GM23338 (cell line): ENCODE measurements at regions not wholly inside any gene's neighbourhood (a gene's known extent, or its start where the extent isn't known, plus 50 kb on each side); places are given as distances from the start of the nearest gene placed in this dataset.

Experiments
- ATAC-seq: fragments of 200-7000 bp; cut with Tn5 transposase; 3 replicates; pipeline ENCODE4 v1.9.1; 2020
- DNase-seq: peaks from one replicate; pipeline ENCODE4 v3.0.0-alpha.2; 2015; ENCODE audit warnings: low spot score
- H2AFZ ChIP-seq: fragments of 200-600 bp; sonication (generic); 2 replicates; pipeline ENCODE4 v1.8.0; 2016; ENCODE audit warnings: antibody characterized with exemption, mild to moderate bottlenecking, moderate library complexity
- H3F3A ChIP-seq: fragments of 200-600 bp; sonication (generic); replicated peaks from 2 replicates; pipeline ENCODE4 v1.8.0; 2017; ENCODE audit warnings: antibody characterized with exemption, mixed run types, low read depth
- H3K27ac ChIP-seq: fragments of 200-600 bp; sonication (generic); 2 replicates; pipeline ENCODE4 v1.6.1; 2016; ENCODE audit warnings: low read depth
- H3K27me3 ChIP-seq: fragments of 200-600 bp; sonication (generic); 2 replicates; pipeline ENCODE4 v1.8.0; 2016; ENCODE audit warnings: mild to moderate bottlenecking, mixed run types, moderate library complexity; ENCODE audit not compliant: insufficient read depth
- H3K36me3 ChIP-seq: fragments of 200-600 bp; sonication (generic); 2 replicates; pipeline ENCODE4 v1.8.0; 2016; ENCODE audit warnings: mild to moderate bottlenecking; ENCODE audit not compliant: insufficient read depth
- H3K4me1 ChIP-seq: fragments of 200-600 bp; sonication (generic); 2 replicates; pipeline ENCODE4 v1.8.0; 2016; ENCODE audit warnings: mild to moderate bottlenecking, moderate library complexity; ENCODE audit not compliant: insufficient read depth
- H3K4me2 ChIP-seq: fragments of 200-600 bp; sonication (generic); 2 replicates; pipeline ENCODE4 v1.7.1; 2017; ENCODE audit warnings: mixed run types
- H3K4me3 ChIP-seq: fragments of 200-600 bp; sonication (generic); 2 replicates; pipeline ENCODE4 v1.6.1; 2016; ENCODE audit warnings: mixed run types
- H3K79me2 ChIP-seq: fragments of 200-600 bp; sonication (generic); replicated peaks from 2 replicates; pipeline ENCODE4 v1.8.0; 2017; ENCODE audit warnings: mild to moderate bottlenecking; ENCODE audit not compliant: insufficient read depth
- H3K9me2 ChIP-seq: fragments of 200-600 bp; sonication (generic); 2 replicates; pipeline ENCODE4 v1.8.0; 2017; ENCODE audit not compliant: insufficient read depth
- H4K20me1 ChIP-seq: fragments of 200-600 bp; sonication (generic); replicated peaks from 2 replicates; pipeline ENCODE4 v1.8.0; 2017; ENCODE audit warnings: mild to moderate bottlenecking; ENCODE audit not compliant: insufficient read depth
- H3K27ac Mint-ChIP-seq: 2 replicates; pipeline ENCODE4 v1.8.0; 2020; ENCODE audit warnings: inconsistent platforms, mild to moderate bottlenecking, moderate library complexity, mixed read lengths
- H3K27me3 Mint-ChIP-seq: 3 replicates; pipeline ENCODE4 v1.8.0; 2022; ENCODE audit warnings: low read depth, mild to moderate bottlenecking, moderate library complexity, mixed read lengths, inconsistent platforms; ENCODE audit not compliant: insufficient read depth, poor library complexity
- H3K36me3 Mint-ChIP-seq: 3 replicates; pipeline ENCODE4 v1.8.0; 2021; ENCODE audit warnings: low read depth, mild to moderate bottlenecking, inconsistent platforms, moderate library complexity, mixed read lengths
- H3K4me1 Mint-ChIP-seq: 3 replicates; pipeline ENCODE4 v1.8.0; 2020; ENCODE audit warnings: mild to moderate bottlenecking, inconsistent platforms, mixed read lengths
- H3K4me3 Mint-ChIP-seq: 3 replicates; pipeline ENCODE4 v1.8.0; 2021; ENCODE audit warnings: moderate library complexity, mild to moderate bottlenecking, inconsistent platforms, mixed read lengths
- H3K9me3 Mint-ChIP-seq: 3 replicates; pipeline ENCODE4 v1.8.0; 2020; ENCODE audit warnings: moderate library complexity, mild to moderate bottlenecking, inconsistent platforms, mixed read lengths
- CREB1 ChIP-seq: fragments of 250-450 bp; sonication (Bioruptor Pico); IDR thresholded peaks from 2 replicates; pipeline ENCODE4 v1.5.0; 2020; ENCODE audit warnings: low read depth, mild to moderate bottlenecking, moderate library complexity
- EZH2 ChIP-seq: fragments of 200-600 bp; sonication (generic); IDR thresholded peaks from one replicate; pipeline ENCODE4 v1.8.0; 2017; ENCODE audit warnings: antibody characterized with exemption, mild to moderate bottlenecking, low read depth; ENCODE audit not compliant: unreplicated experiment
- EZH2phosphoT487 ChIP-seq: fragments of 200-600 bp; sonication (generic); IDR thresholded peaks from one replicate; pipeline ENCODE4 v1.8.1; 2018; ENCODE audit warnings: antibody characterized with exemption; ENCODE audit not compliant: unreplicated experiment
- JUNB ChIP-seq: IDR thresholded peaks from one replicate; pipeline ENCODE4 v1.6.1; 2016; ENCODE audit warnings: antibody characterized with exemption; ENCODE audit not compliant: unreplicated experiment
- NANOG ChIP-seq: IDR thresholded peaks from 2 replicates; pipeline ENCODE4 v1.6.1; 2016; ENCODE audit warnings: antibody characterized with exemption, borderline replicate concordance
- POLR2AphosphoS5 ChIP-seq: IDR thresholded peaks from 2 replicates; pipeline ENCODE4 v1.6.1; 2016; ENCODE audit warnings: antibody characterized with exemption, low read depth
- STAT1 ChIP-seq: IDR thresholded peaks from one replicate; pipeline ENCODE4 v1.6.1; 2016; ENCODE audit warnings: antibody characterized with exemption; ENCODE audit not compliant: unreplicated experiment
- ZNF114 ChIP-seq: fragments of 250-450 bp; sonication (Bioruptor Pico); IDR thresholded peaks from 2 replicates; pipeline ENCODE4 v1.5.0; 2020; ENCODE audit warnings: mild to moderate bottlenecking, moderate library complexity
- ZNF331 ChIP-seq: fragments of 250-450 bp; sonication (Bioruptor Pico); IDR thresholded peaks from 2 replicates; pipeline ENCODE4 v1.5.0; 2020; ENCODE audit warnings: low read depth, mild to moderate bottlenecking, moderate library complexity
- ZNF462 ChIP-seq: fragments of 250-450 bp; sonication (Bioruptor Pico); IDR thresholded peaks from 2 replicates; pipeline ENCODE4 v1.5.0; 2020; ENCODE audit warnings: mild to moderate bottlenecking, moderate library complexity
- TF ChIP-seq, protein P1 (sequence below), 2 experiments: fragments of 200-600 bp in 1 of 2; sonication (generic) in 1 of 2; conservative IDR thresholded peaks; 2 replicates each; pipeline versions ENCODE4 v1.5.1 to v1.6.1; 2016 to 2017; ENCODE audit warnings: antibody characterized with exemption in 2 of 2, low read depth in 2 of 2, mild to moderate bottlenecking in 2 of 2, moderate library complexity in 1 of 2
- TF ChIP-seq, protein P2 (sequence below): IDR thresholded peaks from one replicate; pipeline ENCODE4 v1.6.1; 2018; ENCODE audit warnings: antibody characterized with exemption; ENCODE audit not compliant: unreplicated experiment

DNA sequence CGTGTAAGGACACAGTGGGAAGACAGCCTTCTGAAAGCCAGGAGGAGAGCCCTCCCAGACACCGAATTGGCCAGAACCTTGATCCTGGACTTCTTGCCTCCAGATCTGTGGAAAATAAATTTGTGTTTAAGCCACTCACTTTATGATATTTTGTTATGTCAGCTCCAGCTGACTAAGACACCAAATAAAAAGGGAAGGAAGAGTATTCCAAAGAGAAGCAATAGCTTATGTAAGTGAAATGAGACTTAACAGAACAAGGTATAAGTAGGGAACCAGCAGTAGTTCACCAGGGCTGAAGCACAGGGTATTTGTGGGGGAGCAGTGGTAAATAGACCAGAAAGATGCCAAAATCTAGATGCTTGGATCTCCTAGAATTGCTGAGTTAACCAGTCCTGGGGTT is 94.2 kb upstream of the WLS start (continued):
- TF ChIP-seq, protein P1, sequence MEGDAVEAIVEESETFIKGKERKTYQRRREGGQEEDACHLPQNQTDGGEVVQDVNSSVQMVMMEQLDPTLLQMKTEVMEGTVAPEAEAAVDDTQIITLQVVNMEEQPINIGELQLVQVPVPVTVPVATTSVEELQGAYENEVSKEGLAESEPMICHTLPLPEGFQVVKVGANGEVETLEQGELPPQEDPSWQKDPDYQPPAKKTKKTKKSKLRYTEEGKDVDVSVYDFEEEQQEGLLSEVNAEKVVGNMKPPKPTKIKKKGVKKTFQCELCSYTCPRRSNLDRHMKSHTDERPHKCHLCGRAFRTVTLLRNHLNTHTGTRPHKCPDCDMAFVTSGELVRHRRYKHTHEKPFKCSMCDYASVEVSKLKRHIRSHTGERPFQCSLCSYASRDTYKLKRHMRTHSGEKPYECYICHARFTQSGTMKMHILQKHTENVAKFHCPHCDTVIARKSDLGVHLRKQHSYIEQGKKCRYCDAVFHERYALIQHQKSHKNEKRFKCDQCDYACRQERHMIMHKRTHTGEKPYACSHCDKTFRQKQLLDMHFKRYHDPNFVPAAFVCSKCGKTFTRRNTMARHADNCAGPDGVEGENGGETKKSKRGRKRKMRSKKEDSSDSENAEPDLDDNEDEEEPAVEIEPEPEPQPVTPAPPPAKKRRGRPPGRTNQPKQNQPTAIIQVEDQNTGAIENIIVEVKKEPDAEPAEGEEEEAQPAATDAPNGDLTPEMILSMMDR (conservative IDR thresholded peaks at IDR 0.05; ENCODE audit: low read depth in 2 of 2): no peak
- no peak for TF ChIP-seq EZH2
- no peak for TF ChIP-seq JUNB

DNA sequence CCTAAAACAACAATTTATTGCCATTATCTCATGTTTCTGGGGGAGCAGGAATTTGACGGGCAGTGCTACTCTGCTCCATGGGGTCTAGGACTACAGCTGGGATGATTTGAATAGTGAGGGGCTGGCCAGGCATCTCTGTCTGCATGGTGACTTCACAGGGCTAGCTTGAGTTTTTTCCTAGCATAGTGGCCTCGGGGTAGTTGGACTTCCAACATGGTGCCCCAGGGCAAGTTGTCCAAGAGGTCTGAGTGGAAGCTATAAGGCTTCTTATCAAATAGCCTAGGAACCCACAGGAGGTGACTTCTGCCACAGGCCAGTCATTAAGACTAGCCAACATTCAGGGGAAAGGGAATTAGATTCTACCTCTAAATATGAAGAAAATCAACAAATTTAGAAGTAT is 92.0 kb upstream of the WLS start:
- Histone ChIP-seq H3F3A (no peaks in the 10 kb centered on the region), H3K27me3 (no peaks in the 10 kb centered on the region), H3K36me3 (no peaks in the 10 kb centered on the region), H3K79me2 (no peaks in the 10 kb centered on the region), H2AFZ (no peak overlapping the region), H3K4me1 (peaks cover 15% of the 10 kb centered on the region), H4K20me1 (no peaks in the 10 kb centered on the region), H3K4me3 (no peak overlapping the region), H3K9me2 (no peaks in the 10 kb centered on the region), H3K4me2 (no peak overlapping the region), H3K27ac (no peak overlapping the region)
- DNase-seq (no peak), ATAC-seq (no peak)
- Mint-ChIP-seq H3K27ac (no peak overlapping the region), H3K9me3 (no peaks in the 10 kb centered on the region), H3K4me1 (peaks cover 13% of the 10 kb centered on the region), H3K36me3 (no peaks in the 10 kb centered on the region), H3K27me3 (peaks cover 2% of the 10 kb centered on the region), H3K4me3 (no peak overlapping the region)
- TF ChIP-seq JUNB (no peak), EZH2 (no peak), ZNF462 (CRISPR knock-in tag) (no peak), NANOG (no peak), ZNF331 (CRISPR knock-in tag) (no peak), EZH2phosphoT487 (no peak), STAT1 (no peak), POLR2AphosphoS5 (no peak), CREB1 (CRISPR knock-in tag) (no peak), ZNF114 (CRISPR knock-in tag) (no peak)
- TF ChIP-seq, protein P1 (conservative IDR thresholded peaks at IDR 0.05; ENCODE audit: low read depth in 2 of 2): no peak
- TF ChIP-seq, protein P2, sequence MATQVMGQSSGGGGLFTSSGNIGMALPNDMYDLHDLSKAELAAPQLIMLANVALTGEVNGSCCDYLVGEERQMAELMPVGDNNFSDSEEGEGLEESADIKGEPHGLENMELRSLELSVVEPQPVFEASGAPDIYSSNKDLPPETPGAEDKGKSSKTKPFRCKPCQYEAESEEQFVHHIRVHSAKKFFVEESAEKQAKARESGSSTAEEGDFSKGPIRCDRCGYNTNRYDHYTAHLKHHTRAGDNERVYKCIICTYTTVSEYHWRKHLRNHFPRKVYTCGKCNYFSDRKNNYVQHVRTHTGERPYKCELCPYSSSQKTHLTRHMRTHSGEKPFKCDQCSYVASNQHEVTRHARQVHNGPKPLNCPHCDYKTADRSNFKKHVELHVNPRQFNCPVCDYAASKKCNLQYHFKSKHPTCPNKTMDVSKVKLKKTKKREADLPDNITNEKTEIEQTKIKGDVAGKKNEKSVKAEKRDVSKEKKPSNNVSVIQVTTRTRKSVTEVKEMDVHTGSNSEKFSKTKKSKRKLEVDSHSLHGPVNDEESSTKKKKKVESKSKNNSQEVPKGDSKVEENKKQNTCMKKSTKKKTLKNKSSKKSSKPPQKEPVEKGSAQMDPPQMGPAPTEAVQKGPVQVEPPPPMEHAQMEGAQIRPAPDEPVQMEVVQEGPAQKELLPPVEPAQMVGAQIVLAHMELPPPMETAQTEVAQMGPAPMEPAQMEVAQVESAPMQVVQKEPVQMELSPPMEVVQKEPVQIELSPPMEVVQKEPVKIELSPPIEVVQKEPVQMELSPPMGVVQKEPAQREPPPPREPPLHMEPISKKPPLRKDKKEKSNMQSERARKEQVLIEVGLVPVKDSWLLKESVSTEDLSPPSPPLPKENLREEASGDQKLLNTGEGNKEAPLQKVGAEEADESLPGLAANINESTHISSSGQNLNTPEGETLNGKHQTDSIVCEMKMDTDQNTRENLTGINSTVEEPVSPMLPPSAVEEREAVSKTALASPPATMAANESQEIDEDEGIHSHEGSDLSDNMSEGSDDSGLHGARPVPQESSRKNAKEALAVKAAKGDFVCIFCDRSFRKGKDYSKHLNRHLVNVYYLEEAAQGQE: no peak
